ENCODE measurements at regions not wholly inside any gene's neighbourhood (a gene's known extent, or its start where the extent isn't known, plus 50 kb on each side); places are given as distances from the start of the nearest gene placed in this dataset.

- DNase-seq: no peak
These were observed 90.1 kb downstream of the ANKRD60 start for GRCh38 chr20:58138395-58138794.

- DNase-seq: no peak
These were observed 90.7 kb downstream of the ANKRD60 start for GRCh38 chr20:58137651-58138265.

- DNase-seq: no peak
These were observed 91.2 kb downstream of the ANKRD60 start for GRCh38 chr20:58137236-58137635.

- no peak for DNase-seq
These were observed 92.3 kb downstream of the ANKRD60 start for GRCh38 chr20:58136149-58136484.

- no peak for DNase-seq
These were observed 92.9 kb downstream of the ANKRD60 start for GRCh38 chr20:58135441-58136148.

- no peak for DNase-seq
These were observed 95.2 kb downstream of the ANKRD60 start for GRCh38 chr20:58133020-58133808.

- no peak for DNase-seq
These were observed 96.8 kb downstream of the ANKRD60 start for GRCh38 chr20:58131551-58132142.

GRCh38 chr20:58131151-58131550 lies 97.3 kb downstream of the ANKRD60 start:
- no peak for DNase-seq

- no peak for DNase-seq
These were observed 97.9 kb downstream of the ANKRD60 start for GRCh38 chr20:58130581-58130980.

- DNase-seq: no peak
These were observed 98.3 kb downstream of the ANKRD60 start for GRCh38 chr20:58130156-58130555.

- no peak for DNase-seq
These were observed 98.7 kb downstream of the ANKRD60 start for GRCh38 chr20:58129721-58130151.

- no peak for DNase-seq
These were observed 99.5 kb downstream of the ANKRD60 start for GRCh38 chr20:58128635-58129625.

- DNase-seq: no peak
These were observed 100.7 kb downstream of the ANKRD60 start for GRCh38 chr20:58127701-58128111.

- no peak for DNase-seq
These were observed 102.7 kb downstream of the ANKRD60 start for GRCh38 chr20:58125726-58126125.

GRCh38 chr20:58117944-58118343 lies 110.5 kb downstream of the ANKRD60 start:
- no peak for DNase-seq

GRCh38 chr20:58116505-58116904 lies 111.9 kb downstream of the ANKRD60 start:
- no peak for DNase-seq

GRCh38 chr20:58113716-58114115 lies 114.7 kb downstream of the ANKRD60 start:
- DNase-seq: no peak

GRCh38 chr20:58112017-58112781 lies 116.3 kb downstream of the ANKRD60 start:
- no peak for DNase-seq

GRCh38 chr20:58111310-58112016 lies 117.0 kb downstream of the ANKRD60 start:
- DNase-seq: no peak

GRCh38 chr20:58109918-58110635 lies 118.4 kb downstream of the ANKRD60 start:
- no peak for DNase-seq
